HG03103 (cell line): ENCODE measurements at regions not wholly inside any gene's neighbourhood (a gene's known extent, or its start where the extent isn't known, plus 50 kb on each side); places are given as distances from the start of the nearest gene placed in this dataset.
"Not testable (repeated sequence)": the region's sequence is repeated elsewhere in the genome, so short reads cannot be mapped to it uniquely, and the experiment has no call there.

Source experiments
- ATAC-seq: cut with Tn5 transposase; IDR thresholded peaks from one replicate; pipeline ENCODE4 v1.9.1; 2021; ENCODE audit warnings: low read depth; ENCODE audit not compliant: unreplicated experiment

DNA sequence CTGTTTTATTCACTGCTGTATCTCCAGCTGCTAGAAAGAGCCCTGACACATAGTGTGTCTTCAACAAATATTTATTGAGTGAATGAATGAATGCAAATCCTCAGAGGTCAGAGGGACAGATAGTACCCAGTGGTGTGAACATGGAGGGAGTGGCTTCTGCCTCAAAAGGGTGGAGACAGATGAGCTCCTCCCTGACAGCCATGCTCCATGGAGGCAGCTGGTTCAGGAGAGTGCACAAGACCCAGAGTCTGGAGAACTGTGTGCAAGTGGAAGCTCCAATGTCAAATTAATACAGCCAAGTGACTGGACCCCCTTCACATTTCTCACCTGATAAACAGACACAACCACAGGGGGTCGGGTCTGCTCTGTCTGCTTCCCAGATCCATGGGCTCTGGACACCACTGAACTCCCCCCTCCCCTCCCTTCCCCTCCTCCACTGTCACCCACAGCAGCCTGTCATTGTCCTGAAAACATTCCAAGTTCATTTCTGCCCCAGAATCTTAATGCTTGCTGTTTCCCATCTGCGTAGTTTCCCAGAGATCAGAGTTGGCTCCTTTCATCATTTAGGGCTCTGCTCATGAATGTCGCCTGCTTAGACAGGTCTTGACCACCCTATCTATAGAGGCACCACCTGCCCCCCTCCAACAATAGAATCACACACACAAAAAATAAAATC, 312.9 kb upstream of the PODXL start:
- ATAC-seq: no peak

DNA sequence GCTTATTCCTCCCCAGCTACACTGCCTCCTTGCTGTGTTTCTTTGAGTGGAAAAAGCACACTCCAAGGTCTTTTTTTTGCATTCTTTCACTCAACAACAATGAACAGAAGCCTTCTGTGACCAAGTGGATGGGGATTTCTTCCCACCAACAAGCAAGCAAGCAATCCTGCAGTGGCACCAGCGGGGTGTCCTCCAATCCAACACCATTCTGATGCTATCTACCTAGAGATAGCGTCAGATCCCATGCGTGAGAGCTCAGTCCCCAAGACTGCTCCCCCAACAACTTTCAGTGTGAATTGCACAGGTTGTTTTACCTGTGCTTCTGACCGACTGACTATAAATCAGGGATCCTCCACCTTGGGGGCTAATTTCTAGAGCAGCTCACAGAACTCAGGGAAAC, 311.0 kb upstream of the PODXL start:
- ATAC-seq: no peak

DNA sequence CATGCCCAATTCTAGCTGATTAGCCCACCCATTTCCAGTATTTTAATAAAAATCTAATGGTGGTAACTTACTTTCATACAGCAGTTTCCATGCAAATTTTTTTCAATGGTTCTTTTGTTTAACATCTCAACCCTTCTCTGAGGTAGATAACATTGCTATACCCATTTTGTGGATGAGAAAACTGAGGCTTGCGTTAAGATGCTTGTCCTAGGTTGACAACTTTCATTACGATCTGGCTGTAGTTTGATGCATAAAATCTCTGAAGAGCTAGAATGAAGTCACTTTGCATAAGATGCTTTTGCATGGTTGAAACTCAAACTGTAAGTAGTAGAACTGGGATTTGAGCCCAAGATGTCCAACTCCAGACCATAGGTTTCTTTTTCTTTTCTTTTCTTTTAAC, 309.5 kb upstream of the PODXL start:
- no peak for ATAC-seq

DNA sequence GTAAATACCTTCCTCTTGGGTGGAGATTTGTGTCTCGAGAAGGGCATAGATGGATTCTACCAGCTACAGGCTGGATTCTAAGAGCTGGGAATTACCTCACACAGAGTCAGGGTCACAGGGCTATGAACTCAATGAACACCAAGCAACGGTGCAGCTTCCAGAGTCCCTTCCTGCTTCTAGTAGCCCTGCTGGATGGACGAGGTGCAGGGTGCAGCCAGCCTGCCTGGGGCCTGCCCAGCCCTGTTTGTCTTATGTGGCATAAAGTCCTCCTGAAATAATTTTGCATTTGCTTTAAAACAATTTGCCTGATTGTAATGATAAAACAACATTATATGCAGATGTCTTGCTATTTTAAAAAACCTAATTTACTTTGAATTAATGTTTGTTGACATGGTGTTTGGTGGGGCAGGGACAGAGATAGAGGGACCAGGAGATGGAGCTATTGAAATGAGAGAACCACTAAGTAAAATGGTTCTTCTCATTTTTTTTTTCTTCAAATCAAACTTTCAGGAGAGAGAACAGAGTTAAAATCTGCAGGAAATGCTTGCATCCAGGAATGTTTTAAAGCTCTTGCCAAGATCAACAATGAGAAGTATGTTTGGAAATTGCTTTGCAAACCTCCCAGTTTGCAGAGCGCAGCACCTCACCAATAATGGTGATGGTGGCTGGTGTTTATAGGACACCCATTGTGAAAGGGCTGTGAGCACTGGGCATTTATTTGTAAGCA, 305.4 kb upstream of the PODXL start:
- no peak for ATAC-seq

DNA sequence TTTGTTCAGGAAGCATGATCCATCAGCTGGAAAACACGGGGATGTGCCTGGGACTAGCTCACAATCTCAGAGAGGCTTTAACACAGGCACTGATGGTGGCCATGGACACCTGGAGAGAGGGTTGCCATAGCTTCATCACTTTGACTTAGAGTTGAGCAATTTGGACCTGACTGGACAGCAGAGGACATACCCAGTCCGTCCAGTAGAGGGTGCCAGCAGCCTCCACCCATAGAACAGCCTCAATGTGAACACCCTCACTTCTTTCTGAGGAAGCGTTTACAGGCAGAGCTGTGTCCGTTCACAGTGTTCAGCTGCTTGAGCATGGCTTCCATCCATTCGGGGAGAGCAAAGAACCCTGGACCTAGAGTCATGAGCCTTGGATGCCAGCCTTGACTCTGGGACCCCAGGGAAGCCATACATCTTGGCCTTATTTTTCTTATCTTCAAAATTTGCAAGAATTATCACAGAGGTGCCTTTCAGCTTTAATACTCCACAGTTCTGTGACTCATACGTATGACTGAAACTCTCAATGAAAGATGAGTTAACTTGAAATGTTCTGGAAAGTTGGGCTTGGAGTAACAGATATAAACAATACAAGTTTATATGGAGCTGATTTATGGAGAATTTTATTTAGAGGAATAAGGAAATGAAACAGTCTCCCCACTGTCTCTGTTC, 302.9 kb upstream of the PODXL start:
- peak; percentile 87 for ATAC-seq

DNA sequence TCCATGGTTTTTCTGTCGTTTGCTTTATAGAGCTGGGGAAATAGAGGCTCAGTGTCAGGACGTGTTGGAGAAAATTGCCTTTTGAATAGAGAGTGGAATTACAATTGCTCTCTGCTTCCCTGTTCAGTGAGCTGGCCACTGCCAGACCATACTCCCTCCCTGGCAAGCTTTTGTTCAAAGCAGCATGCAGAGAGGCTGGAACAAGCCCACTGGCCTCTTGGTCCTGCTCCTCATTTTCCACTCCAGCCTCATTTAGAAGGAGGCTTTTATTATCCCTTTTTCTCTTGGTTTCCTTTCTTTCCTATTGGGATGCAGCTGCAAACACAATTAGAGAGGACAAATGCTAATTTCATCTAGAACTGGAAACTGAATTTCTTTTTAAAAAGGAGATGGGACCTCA, 302.2 kb upstream of the PODXL start:
- ATAC-seq: no peak

DNA sequence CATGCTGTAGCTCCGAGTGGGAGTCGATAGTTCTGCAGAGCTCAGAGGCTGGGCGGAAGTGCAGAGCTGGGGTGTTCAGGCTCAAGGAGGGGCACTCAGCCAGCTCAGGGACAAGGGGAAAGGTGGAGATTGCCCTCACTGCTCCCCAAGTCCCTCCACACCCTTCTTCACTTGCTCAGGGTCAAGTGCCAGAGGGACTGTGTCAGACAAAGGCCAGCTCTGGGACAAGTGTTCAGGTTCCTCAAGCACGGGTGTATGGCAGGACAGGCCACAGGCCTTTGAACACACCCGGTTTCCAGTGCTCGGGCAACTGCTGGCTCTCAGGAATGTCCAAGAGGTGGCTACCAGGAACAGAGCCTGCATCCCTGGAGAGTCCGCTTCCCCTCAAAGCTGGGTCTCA, 293.0 kb upstream of the PODXL start:
- no peak for ATAC-seq

DNA sequence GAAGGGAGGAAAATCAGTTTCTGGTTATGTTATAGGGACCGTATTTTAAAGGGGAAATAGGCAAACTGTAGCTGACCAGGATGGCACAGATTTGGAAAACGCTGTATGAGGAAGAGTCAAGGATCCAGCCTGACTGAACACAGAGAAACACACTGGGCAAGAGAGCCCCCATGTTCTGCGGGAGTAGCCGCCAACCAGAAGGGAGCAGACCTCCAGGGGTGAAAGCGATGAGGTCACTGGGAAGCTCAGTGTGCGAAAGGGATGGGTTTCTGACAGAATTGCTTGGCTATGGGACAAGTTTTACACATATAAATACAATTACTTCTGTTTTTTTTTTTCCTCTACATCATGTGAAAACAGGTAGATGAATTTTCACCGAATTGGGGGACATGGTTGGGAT, 291.6 kb upstream of the PODXL start:
- no peak for ATAC-seq

DNA sequence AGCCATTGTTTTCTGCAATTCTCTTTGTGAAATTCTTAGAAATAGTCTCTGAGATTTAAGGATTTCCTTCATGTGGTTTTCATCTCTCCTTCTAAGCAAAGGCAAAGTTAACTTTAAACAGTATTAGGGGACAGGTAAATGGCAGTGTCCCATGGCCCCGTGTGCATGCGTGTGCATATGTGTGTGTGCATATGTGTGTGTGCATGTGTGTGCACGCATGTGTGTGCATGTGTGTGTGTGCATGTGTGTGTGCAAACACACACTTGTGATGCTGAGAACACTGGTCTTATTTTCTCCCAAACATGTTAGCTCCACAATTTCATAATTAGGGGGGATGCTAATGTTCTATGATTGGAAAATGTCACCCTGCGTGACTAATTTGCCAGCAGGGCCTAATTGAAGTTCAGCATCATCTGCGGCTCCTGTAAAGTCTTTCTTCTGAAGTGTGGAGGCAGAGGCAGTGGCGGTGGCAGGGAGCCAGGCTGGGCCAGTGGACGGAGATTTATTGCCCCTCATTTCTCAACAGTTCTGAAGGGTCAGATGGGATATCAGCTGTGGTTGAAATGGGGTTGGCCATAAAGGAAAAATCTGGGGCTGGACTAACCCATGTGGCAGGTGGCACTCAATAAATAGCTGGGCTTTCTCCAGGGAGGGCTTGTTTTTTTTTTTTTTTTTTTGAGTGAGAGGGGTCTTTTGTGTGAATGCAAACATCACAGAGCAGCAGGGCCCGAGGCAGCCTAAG, 289.3 kb upstream of the PODXL start:
- no peak for ATAC-seq

DNA sequence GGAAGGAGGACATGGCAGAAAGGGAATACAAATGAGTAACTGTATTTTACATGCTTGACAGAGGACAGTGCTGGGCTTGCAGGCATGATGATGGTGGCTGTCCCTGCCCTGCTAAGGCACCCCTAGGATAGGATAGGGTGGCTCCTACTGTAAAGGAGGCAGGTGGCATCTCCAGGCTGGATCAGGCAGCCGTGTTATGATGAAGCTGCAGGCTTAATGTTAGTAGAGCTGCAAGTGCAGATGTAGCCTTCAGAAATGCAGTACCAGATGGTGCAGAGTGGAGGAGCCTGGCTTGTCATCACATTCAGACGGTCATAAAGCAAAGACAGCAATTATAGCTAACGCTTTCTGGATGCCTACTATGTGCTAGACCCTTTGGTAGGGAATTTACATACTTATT, 287.9 kb upstream of the PODXL start:
- no peak for ATAC-seq

DNA sequence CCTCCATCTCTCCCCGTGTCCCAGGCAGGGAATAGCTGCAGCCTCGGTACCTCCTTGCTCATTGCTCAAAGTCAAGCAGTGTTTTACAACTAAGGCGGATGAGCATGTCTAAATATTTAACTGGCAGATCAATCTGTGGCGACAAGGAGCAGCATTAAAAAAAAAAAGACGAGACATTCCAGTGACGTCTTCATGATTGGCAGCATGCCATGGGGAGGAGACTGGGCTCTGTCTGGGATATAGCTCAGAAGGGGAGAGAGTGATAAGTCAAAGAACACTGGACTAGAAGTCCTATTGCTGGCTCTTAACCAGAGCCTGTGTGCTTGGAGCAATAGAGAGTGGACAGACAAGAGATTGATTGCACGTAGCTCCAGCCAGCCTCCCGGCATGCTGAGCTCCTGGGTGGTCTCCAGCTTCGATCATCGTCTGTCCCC, 287.5 kb upstream of the PODXL start:
- ATAC-seq: no peak

DNA sequence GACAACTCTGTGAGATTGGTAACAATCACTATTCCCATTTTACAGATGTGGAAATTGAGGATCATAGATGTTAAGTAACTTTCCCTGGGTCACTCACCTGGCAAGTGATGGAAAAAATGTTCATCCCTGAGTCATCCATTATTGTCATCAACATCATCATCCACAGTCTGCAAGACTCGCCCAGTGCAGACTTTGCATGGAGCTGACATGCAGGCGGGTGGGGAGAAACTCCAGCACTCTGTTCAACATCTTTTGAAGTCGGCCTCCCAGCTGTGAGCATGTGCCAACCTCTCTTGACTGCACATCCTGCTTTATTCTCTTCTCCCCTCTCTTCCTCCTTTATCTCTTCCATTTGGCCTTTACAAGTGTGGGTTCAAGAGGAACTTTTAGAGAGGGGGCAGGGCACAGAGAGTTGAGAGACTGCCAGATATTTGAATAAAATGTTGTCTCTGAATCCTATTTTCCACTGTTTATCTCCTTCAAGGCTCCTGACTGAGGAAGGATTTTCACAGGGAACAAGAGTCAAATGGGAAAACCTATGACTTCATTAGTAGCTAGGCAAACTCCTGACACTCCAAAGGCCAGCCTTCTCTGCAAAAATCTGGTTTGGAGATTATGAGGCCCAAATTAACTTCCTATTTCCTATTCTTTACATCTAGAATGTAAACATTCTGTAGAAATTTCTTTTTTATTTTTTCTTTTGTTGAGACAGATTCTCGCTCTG, 283.7 kb upstream of the PODXL start:
- ATAC-seq: no peak

DNA sequence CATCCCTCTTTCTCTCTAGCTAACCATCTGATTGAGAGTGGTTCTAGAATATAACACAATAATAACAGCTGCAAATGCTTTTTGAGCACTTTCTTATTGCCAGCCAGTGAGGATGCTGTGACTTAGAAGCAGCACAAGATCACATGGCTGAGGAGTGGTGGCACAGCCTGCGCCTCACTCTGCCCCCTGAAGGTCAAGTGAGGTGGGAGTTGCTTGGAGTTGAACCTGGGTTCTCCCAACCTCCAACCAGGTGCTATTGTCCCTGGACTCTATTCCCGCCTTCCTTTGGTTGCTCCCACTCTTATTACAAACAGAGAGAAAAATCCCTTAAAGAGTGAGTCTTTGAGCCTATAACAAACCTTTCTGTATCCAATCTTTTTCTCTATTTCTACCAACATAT, 280.3 kb upstream of the PODXL start:
- ATAC-seq: no peak

DNA sequence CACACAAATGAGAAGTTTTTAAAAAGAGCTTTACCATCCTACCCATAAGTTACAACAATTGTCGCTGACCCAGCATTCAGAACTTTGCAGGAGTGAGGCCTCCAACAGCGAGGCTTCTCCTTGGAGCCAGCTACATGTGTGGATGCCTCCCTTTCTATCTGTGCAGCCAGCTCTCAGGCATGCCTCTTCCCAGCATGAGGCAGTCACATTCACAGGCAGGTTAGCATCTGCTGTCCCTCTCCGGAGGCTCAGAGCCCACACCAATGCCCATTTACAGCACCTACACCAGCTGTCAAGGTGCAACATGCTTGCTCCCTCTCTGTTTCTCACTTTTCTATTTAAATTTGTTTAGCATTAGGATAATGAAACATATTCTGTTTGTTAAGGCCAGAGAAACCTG, 278.7 kb upstream of the PODXL start:
- no peak for ATAC-seq

DNA sequence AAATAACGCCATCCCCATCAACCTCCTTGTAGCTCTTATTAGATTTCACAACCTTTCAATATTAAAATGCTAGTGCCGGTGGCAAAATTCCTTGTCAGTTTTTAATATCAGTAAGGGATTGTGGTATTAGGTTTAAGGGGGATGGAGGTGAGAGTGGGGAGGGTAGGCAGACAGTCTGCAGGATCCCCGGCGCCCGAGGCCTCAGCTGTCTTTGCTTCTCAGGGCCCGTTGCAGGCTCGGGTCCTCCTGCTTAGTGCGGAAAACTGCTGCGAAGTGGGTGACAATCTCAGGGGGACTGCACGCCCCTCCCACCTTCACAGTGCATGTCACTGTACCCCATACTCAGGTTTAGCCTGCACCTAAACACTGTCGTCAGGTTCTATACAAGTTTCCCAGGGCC, 274.3 kb upstream of the PODXL start:
- ATAC-seq: no peak

DNA sequence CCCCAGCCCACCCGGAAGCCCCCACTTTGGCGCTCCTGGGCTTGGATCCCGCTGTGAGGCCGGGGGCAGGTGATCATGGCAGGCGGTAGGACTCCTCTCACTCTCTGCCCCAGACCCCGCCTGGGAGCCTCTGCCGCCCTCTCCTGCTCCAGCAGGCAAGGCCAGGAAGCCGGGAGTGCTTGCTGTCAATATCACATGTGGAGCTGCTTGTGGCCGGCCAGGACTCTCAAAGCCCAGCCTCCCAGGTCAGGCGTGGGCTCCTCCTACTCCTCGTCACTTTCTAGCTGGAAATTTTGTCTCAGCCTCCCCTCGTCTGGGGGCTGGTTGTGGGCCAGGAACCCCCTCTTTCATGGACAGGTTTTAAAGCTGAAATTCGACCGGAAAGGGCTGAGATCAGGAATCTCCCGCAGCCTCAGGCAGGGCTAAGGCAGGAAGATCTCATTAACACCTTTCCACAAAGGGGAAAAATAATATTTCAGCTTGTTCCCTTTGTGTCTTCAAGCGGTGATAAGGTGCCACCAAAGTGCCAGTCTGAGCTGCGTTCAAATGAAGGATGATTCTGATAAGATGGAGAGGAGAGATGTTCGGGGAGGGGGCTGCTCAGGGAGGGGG, 273.6 kb upstream of the PODXL start:
- ATAC-seq: no peak

DNA sequence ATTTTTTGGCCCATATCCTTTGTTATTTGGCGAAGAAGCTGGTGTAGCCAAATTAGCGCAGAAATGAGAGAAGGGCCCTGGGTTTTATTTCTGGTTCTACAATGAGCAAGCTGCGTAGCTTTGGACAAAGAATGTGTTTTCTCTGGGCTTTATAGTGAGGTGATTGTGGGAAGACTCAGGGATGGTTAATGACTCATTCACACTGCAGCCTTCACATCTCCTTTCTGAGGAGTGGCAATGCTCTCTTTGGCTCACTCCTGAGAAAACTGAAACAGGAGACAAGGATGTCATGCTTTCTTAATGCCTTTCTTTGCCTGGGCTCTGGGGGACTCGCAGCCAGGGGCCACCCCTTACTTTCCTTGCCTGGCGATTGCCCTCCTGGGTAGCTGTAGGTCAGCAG, 271.0 kb upstream of the PODXL start:
- ATAC-seq: no peak

DNA sequence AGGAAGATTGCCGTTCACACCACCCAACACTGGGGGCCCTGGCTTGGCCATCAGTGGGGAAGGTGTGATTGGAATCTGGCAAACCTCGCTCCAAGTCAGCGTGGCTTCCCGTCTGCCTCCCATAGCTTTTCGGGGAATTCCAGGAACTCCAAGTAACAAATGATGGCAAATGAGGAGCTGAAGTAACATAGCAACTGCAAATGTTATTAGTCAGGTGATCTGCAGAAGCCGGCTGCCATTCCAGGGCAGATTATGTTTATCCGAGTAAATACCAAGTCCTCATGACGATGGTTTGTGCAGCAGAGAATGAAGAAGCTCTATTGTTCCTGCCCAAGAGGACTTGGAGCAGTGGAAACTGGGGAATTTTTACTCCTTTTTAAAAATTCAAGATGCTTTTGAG, 270.5 kb upstream of the PODXL start:
- ATAC-seq: no peak

DNA sequence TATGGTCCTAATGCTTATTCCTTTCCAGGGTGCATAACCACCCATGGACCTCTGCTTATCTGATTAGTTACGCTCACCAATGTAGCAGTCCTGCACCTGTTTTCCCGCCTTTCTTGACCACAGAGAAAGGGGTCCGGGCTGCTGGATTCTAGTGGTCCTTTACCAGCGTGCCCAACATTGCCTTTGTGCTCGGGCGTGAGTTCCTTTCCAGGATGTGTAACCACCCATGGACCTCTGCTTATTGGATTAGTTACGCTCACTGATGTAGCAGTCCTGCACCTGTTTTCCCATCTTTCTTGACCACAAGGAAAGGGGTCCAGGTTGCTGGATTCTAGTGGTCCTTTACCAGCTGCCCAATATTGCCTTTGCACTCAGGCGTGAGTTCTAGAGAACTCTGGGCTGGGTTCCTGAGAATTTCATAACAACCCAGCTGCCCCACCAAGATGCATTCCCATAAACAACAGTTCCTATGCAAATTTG, 267.6 kb upstream of the PODXL start:
- ATAC-seq: not testable (repeated sequence)

DNA sequence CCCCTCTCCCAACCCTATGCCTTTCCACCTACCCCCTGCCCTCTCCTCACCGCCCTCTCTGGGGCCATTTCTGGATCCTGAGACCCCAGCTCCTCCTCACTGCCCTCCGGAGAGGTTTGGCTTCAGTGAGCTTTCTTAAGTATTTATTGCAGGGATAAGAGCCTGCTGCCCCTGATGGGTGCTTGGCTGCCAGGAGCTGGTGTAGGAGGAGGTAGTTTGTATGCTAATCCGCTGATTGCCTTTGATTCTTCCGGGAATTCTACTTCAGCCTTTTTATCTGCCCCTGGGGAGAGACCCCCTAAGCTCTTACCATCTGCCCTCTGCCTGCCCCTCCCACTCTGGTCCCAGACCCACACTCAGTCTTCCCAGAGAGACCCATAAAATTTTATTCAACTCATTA, 263.5 kb upstream of the PODXL start:
- ATAC-seq: no peak
